ENCODE measurements at regions not wholly inside any gene's neighbourhood (a gene's known extent, or its start where the extent isn't known, plus 50 kb on each side); places are given as distances from the start of the nearest gene placed in this dataset.
A peak's percentile ranks its signal among the peaks of the same experiment; 100 is the strongest.
"Not testable (repeated sequence)": the region's sequence is repeated elsewhere in the genome, so short reads cannot be mapped to it uniquely, and the experiment has no call there.

DNA sequence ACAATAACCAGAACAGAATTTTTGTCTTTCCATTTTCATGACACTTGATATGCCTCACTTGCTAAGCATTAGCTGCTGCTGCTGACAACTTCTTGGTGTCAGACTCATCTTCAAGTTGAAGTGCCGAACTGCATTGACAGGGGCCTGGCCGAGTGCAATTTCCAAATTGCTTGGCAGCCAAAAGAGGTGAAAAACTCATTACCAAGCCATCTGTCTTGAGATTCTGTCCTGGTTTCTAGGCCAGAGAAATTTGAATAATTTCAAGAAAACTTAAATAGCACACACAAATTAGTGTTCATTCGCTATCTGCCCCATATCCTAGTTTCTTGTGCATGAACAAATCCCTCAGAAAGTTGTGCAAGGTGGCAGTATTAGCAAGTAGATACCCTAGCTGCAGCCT is 165.3 kb upstream of the RASSF8 start:
- no peak for DNase-seq (ENCODE audit: low spot score)

DNA sequence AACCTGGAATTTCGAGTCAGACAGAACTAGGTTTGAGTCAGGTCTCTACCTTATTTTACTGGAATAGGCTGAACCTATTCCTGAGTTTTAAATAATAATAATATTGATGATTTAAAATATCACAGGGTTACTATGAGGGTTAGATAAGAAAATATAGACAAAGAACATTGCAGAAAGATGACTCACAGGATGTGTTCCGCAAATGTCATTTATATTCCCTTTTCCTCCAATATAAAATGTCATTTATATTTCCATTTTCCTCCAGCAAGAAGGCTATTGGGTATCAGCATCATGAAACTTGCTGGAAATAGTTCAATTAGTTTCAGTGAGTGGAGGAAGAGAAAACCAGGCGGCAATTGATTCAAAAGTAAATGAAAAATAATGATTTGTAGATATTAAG is 163.9 kb upstream of the RASSF8 start:
- DNase-seq (ENCODE audit: low spot score): no peak

DNA sequence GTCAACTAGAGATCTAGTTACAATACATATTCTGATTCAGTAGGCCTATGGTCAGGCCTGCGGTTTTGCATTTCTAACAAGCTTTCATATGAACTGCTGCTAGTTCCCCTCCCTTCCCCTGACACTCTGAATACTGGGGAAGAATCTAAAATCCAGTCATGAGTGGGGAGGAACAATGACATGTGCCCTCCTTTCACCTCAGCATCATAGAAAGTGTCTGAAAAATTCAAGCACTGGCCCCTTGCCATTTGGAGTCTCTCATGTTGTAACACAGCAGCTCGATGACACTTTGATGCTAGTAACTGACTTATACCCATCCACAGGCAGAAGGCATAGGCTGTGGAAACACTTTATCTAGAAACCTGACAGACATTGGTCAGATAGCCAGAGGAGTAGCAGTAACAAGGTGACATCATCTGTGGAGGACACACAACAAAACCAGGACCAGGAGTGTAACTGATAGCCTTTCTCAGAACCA is 161.9 kb upstream of the RASSF8 start:
- DNase-seq (ENCODE audit: low spot score): no peak

DNA sequence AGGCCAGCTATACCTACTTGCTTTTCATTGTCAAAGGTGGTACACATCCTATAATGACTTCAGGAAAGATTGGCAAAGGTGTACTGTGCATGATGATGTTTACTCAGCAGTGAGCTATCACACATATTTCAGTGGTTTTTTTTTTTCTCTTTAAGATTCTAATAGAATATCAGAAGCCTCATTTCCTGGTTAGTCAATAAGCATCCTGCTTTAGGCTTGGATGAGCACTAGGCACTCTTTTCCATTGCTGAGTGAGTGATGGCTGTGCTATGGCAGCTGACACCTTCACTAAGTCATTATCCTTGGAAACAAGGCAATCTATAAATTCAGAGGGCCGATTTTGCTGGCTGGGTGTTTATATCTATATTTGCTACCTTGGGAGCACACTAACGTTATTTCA is 161.1 kb upstream of the RASSF8 start:
- no peak for DNase-seq (ENCODE audit: low spot score)

DNA sequence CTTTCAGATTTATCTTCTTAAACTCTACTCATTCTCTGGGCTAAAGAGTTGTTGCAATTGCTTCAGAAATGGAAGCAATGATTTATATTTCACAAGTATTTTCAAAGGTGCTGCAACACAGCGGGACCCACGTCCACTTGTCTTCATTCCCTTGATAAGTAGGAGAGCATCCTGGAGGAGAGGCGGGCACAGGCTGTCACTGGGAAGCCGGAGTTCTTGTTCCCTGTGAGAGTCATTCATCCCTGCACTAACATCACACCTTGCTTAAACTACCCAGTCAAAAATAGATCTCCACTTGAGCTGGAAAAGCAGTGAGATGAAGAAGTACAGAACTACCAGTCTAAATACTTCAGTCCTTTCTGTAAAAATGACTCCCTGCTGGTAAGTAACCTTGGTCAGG is 160.5 kb upstream of the RASSF8 start:
- DNase-seq (ENCODE audit: low spot score): no peak

DNA sequence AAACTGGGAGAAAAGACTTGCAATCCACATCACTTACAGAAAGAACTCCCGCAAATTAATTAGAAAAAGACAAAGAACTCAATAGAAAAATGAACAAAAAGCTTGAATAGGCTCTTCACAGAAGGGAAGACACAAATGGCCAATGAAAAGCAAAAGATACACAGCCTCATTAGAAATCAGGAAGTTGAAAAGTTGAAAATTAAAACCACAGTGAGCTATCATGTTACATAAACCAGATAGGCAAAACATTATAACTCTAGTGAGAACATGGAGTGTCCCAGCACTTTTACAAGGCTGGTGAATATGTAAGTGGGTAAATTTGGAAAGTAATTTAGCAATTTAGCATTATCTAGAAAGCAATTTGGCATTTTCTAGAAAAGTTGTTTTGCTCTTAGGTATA is 158.4 kb upstream of the RASSF8 start:
- no peak for DNase-seq (ENCODE audit: low spot score)

DNA sequence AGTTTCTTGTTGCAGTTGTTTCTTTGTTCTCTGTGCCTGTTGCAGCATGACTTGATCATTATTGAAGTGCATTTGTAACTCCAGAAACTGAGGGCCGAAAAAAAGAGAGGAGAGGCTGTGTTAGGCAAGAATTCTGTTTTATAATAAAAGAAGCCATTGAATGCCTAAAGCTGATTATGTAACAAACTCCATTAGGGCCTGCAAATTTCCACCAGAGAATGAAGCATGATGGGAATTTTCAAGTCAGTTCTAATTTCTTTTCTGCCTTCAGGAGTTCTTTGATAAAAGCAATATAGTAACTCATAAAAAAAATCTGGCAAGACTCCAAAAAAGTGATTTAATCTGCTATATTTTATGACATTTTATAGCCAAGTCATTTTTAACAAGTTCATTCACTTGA is 156.7 kb upstream of the RASSF8 start:
- no peak for DNase-seq (ENCODE audit: low spot score)

DNA sequence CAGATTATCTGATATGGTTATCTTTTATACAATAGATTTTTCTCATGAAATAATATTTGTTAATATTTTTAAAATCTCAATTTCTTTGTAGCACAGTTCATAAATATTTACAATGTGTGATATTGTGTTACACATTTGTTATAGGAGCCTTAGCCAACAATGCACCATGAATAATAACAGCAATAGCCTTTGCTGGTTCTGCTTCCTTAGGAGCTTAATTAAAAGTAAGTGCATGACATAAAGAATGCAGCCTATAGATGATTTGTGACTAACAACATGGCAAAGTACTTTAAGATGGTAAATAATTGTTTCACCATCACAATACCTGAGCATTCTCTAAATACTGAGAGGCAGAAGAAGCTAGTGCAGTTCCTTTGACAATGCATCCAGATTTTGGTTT is 156.3 kb upstream of the RASSF8 start:
- no peak for DNase-seq (ENCODE audit: low spot score)

DNA sequence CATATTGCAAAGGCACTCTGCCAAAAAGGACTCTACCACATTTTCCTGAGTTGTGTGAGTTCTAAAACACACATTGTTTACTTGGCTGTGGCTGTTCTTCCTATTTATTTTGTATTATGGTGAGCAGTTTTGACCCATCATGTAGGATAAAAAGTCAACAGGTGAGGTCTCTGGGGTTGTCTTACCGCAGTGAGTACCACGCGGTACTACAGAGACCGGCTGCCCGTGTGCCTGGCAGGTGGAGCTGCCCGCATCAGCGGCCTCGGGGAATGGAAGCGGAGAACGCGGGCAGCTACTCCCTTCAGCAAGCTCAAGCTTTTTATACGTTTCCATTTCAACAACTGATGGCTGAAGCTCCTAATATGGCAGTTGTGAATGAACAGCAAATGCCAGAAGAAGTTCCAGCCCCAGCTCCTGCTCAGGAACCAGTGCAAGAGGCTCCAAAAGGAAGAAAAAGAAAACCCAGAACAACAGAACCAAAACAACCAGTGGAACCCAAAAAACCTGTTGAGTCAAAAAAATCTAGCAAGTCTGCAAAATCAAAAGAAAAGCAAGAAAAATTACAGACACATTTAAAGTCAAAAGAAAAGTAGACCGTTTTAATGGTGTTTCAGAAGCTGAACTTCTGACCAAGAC is 155.3 kb upstream of the RASSF8 start:
- not testable (repeated sequence) for DNase-seq (ENCODE audit: low spot score)

DNA sequence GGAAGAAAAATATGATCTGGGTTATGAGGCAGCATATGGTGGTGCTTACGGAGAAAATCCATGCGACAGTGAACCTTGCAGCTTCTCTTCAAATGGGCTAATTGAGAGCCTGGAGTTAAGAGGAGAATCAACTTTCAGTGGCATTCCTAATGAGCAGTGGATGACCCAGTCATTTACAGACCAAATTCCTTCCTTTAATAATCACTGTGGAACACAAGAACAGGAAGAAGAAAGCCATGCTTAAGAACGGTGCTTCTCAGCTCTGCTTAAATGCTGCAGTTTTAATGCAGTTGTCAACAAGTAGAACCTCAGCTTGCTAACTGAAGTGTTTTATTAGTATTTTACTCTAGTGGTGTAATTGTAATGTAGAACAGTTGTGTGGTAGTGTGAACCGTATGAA is 154.2 kb upstream of the RASSF8 start:
- DNase-seq (ENCODE audit: low spot score): not testable (repeated sequence)

DNA sequence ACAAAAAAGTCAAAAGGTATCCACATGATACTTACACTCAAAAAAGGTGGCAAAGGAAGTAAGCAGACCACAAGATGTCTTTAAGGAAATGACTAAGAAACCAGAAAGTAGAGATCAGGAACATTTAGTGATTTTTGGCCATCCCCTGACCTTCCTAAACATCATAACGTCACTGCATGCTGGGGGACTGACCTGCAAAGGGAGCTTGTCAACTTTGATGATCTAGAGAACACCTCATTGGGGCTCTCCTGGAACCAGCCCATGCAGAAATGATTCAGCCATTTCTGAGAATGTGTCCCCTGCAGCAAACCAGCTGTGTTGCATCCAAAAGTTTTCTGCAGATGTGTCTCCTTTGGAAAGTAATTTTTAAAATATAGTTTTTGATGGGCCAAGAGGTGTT is 152.2 kb upstream of the RASSF8 start:
- DNase-seq (ENCODE audit: low spot score): peak; percentile 69

DNA sequence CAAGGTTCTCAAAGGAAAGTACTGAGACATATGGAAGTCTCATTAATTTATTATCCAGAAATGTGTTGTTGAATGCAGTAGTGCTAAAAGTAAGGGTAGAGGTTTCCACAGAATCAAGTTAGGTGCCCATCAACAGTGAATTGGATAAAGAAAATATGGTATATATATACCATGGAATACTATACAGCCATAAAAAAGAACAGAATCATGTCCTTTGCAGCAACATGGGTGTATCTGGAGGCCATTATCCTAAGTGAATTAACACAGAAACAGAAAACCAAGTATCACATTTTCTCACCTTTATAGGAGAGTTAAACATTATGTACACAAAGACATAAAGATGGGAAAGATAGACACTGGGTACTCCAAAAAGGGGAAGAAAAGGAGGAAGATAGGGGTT is 149.9 kb upstream of the RASSF8 start:
- DNase-seq (ENCODE audit: low spot score): no peak

DNA sequence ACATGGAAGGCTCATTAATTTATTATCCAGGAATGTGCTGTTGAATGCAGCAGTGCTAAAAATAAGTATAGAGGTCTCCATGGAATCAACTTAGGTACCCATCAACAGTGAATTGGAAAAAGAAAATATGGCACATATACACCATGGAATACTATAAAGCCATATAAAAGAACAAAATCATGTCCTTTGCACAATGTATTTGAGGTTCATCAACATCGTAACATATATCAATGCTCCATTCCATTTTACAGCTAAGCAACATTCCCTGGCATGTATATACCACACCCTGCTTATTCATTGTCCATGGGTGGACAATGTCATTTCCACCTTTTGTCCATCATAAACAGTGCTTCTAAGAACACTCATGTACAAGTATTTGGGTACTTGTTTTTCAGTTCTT is 147.8 kb upstream of the RASSF8 start:
- no peak for DNase-seq (ENCODE audit: low spot score)

DNA sequence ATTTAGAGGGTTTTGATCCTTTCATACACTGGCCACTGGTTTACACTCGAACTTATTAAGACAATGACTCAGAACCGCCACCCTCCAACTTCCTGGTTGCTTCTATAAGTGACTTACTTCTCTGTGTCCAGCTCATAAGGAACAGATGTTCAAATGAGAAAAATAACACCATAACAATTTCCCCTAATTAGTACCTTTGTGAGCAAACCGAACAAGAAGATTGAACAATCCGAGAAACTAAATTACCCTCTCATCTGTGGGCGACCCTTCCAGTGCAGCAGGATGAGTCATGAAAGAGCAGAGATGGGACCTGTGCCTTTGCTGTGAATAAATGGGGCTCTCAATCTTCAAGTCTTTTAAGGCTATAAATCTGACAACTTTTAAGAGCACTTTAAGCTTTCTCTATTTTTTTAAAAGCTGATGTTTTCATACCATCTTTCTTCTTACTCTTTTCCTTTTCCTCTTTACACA is 146.8 kb upstream of the RASSF8 start:
- DNase-seq (ENCODE audit: low spot score): peak; percentile 79

DNA sequence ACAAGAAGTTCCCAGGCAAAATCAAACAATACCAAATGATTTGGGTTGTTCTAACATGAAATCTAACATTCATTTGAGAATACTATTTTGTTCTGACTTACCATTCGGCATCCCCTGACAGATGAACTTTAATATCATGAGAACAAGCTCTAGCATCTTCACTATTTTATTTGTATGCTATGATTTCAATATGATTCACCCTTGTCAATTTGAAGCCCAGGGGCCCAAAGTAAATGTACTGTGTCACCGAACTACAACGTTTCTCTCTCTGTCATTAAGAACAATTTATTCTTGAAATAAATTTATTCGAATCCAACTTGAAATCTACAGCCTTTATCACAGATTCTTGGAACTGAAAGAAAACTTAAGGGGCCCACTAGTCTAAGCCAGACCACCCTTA is 146.2 kb upstream of the RASSF8 start:
- DNase-seq (ENCODE audit: low spot score): no peak

DNA sequence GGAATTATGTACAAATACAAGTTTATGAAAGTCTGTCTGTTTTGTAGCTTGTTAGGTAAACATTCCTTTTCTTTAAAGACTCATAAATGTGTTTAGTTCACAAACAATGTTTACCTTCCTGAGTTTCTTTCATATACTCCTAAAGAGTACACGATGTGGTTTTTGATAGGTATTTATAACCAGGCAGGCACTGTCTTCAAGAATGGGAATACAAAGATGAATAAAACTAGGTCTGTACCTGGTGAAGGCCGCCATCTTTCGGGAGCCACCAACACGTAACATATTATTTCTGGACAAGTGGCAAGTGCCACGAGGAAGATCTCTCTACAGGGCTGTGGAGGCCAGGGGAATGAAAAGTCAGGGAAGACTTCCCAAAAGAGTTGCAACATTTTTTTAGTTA is 144.6 kb upstream of the RASSF8 start:
- DNase-seq (ENCODE audit: low spot score): no peak

DNA sequence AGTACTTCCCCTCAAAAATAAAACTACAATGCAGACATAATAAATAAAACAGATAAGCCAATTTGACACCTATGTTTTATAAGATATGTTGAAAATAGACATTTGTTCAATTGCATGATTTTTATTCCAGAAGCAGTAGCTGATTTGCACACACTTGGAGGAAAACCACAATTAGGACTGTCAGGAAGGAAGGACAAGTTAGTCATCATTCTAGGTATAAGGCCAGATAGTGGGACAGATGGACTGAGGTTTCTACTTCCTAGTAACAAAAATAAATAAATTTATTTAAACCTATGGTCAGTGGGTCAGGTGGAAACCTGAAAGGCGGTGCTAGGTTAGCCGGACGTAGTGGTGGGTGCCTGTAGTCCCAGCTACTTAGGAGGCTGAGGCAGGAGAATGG is 141.8 kb upstream of the RASSF8 start:
- no peak for DNase-seq (ENCODE audit: low spot score)

DNA sequence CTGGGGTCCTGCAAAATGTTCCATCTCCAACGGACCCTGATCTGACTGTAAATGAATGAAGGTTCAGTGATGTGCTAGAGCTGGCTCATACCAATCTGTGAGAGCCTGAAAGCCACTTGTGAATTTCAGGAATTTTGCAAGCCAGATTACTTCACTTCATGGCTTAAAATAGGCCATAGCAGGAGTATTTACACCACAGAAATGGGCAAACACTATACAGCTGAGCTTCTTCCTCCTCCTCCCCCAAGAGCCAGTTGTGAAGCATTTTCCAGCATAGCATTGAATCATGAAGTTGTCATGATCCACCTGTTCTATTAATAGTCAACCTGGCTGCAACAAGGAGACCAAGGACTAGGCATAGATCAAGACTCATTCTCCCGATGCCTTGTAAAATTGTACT is 141.3 kb upstream of the RASSF8 start:
- no peak for DNase-seq (ENCODE audit: low spot score)

DNA sequence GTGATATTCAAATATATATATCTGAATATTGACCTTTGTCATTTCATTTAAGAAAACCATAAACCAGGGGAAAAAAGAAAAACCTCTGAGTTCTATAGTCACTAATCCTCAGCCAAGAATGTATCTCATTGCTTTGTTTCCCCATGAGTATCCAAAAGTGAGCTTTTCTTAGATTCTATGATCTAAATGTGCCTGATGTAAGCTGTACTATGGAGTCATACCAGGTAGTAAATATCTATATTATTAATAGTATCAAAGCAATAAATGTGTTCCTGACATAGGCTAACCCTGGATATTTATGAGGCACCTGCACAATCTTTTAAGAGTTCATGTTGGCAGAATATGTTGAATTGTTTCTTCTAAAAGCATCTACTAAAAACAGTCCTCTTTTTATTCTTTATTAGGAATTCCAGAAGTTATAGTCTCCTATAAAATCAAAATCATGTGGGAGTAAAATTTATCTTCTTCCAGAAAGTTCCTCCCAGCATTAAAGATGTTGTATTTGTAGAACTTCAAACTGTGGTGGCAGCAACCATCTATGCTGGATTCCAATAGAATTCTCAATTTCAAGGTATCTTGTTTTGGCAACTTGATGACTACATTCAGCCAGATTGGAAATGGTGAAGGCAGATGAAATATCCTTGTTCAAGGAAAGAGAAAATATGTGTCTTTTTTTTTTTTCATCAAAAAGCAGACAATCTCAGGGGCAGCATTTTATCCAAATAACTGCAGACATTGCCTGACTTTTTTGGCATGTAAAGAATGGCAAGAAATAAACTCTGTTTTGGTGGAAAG is 139.7 kb upstream of the RASSF8 start:
- no peak for DNase-seq (ENCODE audit: low spot score)

DNA sequence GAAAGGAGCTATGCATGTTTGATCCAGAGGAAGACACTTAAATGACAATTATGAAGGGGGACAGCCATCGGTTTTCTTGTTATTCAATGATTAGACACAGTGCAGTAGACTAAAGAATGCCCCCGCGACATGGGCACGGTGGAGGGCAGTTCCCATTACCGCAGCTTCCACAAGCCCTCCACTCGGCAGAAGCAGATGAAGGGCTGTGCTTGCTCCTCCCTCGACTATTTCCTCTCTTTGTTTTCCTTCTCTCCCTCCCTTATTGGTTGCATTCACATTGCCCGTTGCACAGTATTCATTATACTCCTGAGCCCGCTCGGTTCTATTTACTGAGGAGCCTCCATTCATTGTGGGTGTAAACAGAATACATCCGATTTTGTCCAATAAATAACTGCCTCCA is 138.8 kb upstream of the RASSF8 start:
- DNase-seq (ENCODE audit: low spot score): no peak

DNA sequence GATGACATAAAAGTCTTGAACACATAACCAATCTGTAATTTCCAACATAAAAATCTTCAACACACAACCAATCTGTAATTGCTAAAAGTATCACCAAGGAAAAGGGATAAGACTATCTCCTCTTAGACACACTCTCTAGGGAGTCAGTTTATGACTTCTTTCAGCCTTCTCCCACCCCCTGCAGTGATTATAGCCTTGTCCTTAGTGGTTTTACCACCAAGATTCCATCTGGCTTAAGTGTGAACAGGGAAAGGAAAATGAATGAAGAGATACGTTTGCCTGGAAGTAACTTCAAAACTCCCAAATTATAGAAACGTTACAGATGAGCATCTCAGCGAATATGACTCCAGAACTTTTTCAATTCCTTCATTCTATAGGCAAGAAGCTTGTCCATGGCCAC is 136.2 kb upstream of the RASSF8 start:
- DNase-seq (ENCODE audit: low spot score): no peak

DNA sequence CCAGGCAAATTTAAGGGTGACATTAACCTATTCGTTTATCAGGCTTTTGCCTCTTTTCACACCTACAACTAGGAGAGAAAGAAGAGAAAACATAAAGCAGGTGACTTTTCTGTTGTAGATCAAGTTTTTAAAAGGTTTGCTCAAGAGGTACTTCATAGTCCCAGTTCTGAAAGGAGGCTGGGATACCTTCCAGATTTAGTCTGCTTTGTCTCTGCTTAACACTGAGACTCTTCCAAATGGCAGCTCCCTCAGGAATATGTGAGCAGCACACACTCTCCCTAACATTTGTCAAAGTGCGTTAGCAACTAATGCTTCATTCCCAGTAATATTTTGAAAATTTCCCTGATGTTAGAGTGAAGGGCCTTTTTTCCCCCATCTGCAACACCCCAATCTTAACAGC is 133.7 kb upstream of the RASSF8 start:
- no peak for DNase-seq (ENCODE audit: low spot score)

DNA sequence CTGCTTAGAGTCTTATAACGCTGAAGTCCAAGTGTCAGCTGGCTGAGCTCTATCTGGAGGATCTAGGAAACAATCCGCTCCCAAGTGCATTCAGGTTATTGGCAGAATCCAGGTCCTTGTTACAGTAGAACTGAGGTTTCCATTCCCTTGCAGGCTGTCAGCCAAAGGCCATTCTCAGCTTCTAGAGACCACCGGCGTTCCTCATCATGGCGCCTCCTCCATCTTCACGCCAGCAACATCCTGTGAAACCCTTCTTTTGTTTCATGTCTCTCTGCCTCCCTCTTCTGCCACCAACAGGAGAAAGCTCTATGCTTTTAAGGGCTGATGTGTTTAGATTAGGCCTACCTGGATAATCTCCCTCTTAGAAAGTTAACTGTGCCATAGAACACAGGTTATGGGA is 133.0 kb upstream of the RASSF8 start:
- no peak for DNase-seq (ENCODE audit: low spot score)

DNA sequence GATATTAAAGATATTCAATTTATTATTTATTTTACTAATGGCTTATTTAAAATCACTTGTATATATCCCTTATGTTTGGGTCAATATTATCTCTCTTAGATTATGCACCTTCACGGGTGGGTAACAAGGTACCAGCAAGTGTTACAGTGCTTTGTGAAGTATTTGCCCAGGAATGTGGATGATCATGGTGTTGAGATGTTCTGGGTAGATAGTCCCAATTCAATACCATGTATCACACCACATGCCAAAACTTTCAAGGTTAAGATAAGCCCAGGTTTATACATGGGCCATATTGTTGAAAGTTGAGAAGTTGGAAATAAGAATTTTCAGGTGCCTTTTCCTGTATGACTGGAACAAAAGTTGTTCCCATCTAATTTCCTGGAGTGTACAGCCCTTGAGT is 131.3 kb upstream of the RASSF8 start:
- no peak for DNase-seq (ENCODE audit: low spot score)
